Liver (tissue), 3 donors: ENCODE measurements at regions not wholly inside any gene's neighbourhood (a gene's known extent, or its start where the extent isn't known, plus 50 kb on each side); places are given as distances from the start of the nearest gene placed in this dataset.

Source experiments
- CTCF ChIP-seq: fragments of 150-350 bp; IDR thresholded peaks from 2 replicates; pipeline ENCODE4 v1.5.1; 2017; ENCODE audit warnings: improper control_type of control experiment, low read depth, low read length; ENCODE audit not compliant: missing input control
- EGR1 ChIP-seq, 2 donors: IDR thresholded peaks; 2 replicates each; pipeline ENCODE4 v1.6.1; 2016 to 2018; ENCODE audit warnings: antibody characterized with exemption in 2 of 2, low read depth in 2 of 2
- JUND ChIP-seq, 2 donors: IDR thresholded peaks; 2 replicates each; pipeline ENCODE4 v1.6.1; 2016; ENCODE audit warnings: antibody characterized with exemption in 2 of 2
- TAF1 ChIP-seq: conservative IDR thresholded peaks from 2 replicates; pipeline ENCODE4 v1.6.1; 2016; ENCODE audit warnings: antibody characterized with exemption, mild to moderate bottlenecking
- donor health status: healthy.
- donor health status: healthy.

GRCh38 chr10:37053476-37053875 is 71.9 kb upstream of the ANKRD30A start:
- no peak for TF ChIP-seq CTCF
- TF ChIP-seq TAF1 = no peak
- no peak for TF ChIP-seq JUND (IDR thresholded peaks at IDR 0.05)
- no peak for TF ChIP-seq EGR1 (IDR thresholded peaks at IDR 0.05; ENCODE audit: low read depth in 2 of 2)
